Fibroblast of lung (primary cell): ENCODE measurements at regions not wholly inside any gene's neighbourhood (a gene's known extent, or its start where the extent isn't known, plus 50 kb on each side); places are given as distances from the start of the nearest gene placed in this dataset.

Experiments
- EZH2 ChIP-seq: IDR thresholded peaks from 2 replicates; pipeline ENCODE4 v1.5.1; 2012; ENCODE audit warnings: low read length, control low read depth, mild to moderate bottlenecking; ENCODE audit errors: missing control alignments
- TF ChIP-seq, protein P1 (sequence below), 2 donors: IDR thresholded peaks in 1 of 2; conservative IDR thresholded peaks in 1 of 2; 1 replicate in 1 of 2; 2 replicates in 1 of 2; pipeline ENCODE4 v1.5.1; 2011 to 2012; ENCODE audit warnings: low read length in 2 of 2, control low read depth in 1 of 2, inconsistent platforms in 1 of 2, low read depth in 1 of 2, mild to moderate bottlenecking in 1 of 2

DNA sequence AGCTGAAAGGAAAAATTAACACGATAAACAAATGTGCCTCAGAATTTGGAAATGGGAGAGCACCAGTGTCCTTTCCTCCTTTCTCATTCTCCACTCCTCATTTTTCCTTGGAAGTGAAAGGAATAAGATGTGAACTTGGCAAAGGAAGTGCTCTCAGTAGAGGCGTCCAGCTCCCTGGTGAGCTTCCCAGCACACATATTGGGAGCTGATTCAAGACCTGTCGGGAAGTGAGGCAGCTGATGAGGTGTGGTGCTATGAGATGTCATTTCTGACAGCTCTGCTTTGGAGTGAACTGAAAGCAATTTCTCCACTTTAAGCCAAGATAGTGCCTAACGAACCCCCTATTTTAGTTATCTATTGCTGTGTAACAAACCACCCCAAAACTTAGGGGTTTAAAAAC, 238.5 kb upstream of the IRX3 start:
- TF ChIP-seq EZH2, result no peak
- TF ChIP-seq, protein P1, sequence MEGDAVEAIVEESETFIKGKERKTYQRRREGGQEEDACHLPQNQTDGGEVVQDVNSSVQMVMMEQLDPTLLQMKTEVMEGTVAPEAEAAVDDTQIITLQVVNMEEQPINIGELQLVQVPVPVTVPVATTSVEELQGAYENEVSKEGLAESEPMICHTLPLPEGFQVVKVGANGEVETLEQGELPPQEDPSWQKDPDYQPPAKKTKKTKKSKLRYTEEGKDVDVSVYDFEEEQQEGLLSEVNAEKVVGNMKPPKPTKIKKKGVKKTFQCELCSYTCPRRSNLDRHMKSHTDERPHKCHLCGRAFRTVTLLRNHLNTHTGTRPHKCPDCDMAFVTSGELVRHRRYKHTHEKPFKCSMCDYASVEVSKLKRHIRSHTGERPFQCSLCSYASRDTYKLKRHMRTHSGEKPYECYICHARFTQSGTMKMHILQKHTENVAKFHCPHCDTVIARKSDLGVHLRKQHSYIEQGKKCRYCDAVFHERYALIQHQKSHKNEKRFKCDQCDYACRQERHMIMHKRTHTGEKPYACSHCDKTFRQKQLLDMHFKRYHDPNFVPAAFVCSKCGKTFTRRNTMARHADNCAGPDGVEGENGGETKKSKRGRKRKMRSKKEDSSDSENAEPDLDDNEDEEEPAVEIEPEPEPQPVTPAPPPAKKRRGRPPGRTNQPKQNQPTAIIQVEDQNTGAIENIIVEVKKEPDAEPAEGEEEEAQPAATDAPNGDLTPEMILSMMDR (conservative IDR thresholded peaks at IDR 0.05 in 1 of 2, IDR thresholded peaks at IDR 0.05 in 1 of 2; ENCODE audit: low read depth in 1 of 2, low read length in 2 of 2), result no peak
